HS-27A (cell line): ENCODE measurements at regions not wholly inside any gene's neighbourhood (a gene's known extent, or its start where the extent isn't known, plus 50 kb on each side); places are given as distances from the start of the nearest gene placed in this dataset.
"Not testable (repeated sequence)": the region's sequence is repeated elsewhere in the genome, so short reads cannot be mapped to it uniquely, and the experiment has no call there.

Experiments
- DNase-seq: peaks from one replicate; pipeline ENCODE4 v3.0.0-alpha.2; 2012; ENCODE audit warnings: low read depth, missing footprints

GRCh38 chr12:69131077-69131476, 108.3 kb upstream of the CPSF6 start:
- no peak for DNase-seq

GRCh38 chr12:69136931-69137613, 102.3 kb upstream of the CPSF6 start:
- no peak for DNase-seq

DNA sequence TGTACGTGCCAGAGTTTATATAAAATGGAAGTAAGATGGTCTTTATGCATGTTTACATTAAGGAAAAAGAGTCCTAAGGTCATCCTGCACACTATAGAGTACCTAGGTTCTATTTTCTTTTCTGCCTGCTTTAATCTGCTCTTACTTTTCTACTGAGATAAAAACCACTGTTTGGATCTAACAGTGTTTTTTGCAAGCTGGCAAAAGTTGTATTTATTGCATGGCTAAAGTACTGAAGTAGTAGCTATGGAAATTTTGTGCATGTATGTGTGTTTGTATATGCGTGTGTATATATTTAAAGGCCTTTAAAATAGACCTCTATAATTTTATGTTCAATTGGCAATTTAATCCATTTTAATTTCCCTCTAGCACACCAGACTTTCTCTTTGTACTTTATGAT, 98.3 kb upstream of the CPSF6 start:
- no peak for DNase-seq

GRCh38 chr12:69149270-69149669, 90.1 kb upstream of the CPSF6 start:
- DNase-seq = no peak

- no peak for DNase-seq
Measured at GRCh38 chr12:69150083-69150795, 89.1 kb upstream of the CPSF6 start.

GRCh38 chr12:69150796-69151127, 88.6 kb upstream of the CPSF6 start:
- no peak for DNase-seq

GRCh38 chr12:69151254-69151764, 88.1 kb upstream of the CPSF6 start:
- no peak for DNase-seq

DNA sequence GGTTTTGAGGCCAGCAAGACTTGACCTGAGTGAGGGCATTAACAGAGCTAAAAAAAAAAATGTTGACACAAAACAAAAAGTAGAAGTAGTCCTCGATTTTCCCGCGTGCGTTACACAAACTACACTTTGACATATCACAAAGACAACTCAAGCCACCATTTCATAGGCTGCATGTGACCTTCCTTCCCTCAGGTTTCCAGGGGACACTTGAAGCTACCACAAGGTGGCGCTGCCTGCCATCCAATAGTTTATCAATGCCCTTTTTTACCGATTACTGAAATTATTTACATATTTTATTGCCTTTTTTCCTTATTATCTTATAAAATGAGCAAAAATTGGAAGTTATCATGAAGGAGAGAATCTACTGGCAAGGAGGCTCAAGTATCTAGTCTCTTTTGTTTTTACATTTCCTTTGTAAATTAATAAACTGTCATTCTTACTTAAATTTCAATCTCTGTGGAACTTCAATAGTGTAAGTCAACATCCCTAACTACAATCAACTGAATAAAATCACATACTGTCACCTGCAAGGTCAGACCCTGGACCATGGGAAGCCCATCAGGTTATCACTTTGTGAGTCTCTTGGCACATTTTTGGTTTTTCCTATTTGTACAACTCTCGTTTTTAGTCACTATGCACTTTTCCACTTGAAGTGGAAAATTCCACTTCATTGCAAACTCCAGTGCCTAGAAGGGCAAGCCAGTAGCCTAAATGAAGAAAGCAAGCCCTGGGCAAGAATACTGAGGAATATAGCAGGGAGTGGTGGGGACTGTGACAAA, 84.6 kb upstream of the CPSF6 start:
- DNase-seq = peak; percentile 36

DNA sequence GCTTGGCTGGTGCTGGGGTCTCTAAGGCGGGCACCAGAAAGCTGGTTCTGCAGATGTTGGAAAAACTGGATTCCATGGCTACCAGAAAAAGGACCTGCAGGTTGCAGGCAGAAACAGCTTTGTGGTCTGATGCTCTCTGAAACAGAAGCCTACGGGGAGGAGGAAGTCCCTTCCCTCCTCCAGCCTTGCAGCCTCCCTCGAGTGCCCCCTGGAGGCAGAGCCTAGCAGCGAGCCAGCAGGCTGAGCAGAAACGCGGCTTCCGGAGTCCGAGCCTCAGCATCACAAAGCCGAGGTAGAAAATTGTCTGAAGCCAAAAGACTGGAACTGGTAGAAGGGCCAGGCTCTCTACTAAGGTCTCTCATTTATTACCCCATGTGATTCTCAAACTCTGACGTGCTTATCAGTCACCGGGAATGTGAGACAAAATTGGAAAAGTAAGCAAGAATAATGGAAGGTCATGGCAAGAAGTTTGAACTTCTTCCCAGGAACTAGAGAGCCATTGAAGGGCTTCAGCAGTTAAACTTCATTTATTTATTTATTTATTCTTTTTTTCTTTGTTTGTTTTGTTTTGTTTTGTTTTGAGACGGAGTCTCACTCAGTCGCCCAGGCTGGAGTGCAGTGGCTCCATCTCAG, 82.2 kb upstream of the CPSF6 start:
- peak; percentile 51 for DNase-seq

DNA sequence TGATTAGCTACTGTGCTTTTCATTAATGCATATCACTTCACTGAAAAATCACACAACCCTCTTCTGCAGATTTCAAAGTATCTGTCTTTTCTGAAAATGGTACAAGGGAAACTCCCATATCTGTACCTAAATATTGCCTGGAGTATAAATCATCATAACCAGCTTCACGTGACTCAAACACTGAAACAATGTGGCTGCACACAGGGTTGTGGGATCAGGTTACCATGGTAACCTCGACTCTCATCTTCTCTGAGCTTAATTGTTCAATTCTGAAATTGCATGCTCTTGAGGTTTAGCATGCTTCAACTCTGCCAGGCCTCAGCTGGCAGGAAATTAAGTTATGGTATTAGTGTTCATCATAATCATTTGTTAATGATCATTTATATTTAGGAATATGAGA, 77.5 kb upstream of the CPSF6 start:
- DNase-seq = no peak

- no peak for DNase-seq
Measured at GRCh38 chr12:69163681-69164362, 75.5 kb upstream of the CPSF6 start.

DNA sequence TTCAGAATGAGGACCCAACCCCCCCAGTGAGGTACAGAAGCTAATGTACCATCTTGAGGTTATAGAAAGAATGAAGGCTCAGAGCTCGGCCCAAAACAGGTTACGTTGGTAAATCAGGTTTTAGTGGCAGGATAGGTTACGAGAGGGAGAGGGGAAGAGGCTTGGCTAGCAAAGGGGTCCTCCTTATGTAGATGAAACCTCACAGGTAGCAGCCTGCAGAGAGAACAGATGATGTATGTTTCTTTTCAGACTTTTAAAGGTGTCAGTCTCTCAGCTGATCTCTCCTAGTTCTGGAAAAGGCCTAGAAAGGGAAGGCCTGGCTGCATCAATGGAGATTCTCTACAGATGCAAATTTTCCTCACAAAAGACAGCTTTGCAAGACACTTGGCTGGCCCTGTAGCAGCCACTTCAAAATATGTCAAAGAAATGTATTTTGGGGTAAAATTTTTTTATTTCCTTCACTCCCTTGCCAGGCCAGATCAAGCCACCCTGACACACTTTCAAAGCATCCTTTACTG, 71.7 kb upstream of the CPSF6 start:
- no peak for DNase-seq

GRCh38 chr12:69168363-69168762, 71.0 kb upstream of the CPSF6 start:
- no peak for DNase-seq

DNA sequence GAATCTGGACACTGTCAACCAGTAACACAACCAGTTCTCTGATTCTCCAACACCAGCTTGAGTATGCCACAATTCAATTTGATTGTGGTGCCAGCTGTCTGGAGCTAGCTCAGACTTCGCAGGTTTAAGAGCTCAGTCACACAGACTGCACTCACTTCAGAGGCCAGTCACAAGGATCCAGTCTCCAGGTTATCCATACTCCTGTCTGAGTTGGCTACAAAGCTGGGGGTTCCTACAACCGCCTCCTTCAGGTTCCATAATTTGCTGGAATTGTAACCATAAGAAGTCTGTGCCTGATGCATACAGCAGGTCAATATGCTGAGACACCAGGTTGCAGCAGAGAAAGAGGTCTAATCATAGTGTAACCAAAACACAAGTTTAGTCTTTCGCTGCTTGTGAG, 70.5 kb upstream of the CPSF6 start:
- DNase-seq = no peak

DNA sequence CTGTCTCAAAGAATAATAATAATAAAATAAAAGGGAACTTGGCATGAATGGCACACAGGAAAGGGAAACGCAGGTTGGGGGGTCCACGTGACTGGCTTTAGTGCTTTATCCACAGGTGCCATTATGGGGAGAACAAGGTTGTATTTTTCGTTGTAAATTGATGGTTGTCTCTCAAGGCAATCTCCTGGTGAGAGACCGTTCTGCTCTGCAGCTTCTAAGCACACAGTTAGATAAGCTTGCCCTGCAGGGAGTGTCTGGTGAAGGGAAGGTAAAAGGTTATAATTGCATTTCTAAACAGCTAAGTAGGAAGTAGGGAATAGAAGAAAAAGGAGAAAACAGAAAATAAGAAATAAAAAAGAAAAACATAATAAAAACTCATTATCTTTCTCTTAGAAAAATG, 69.1 kb upstream of the CPSF6 start:
- no peak for DNase-seq

DNA sequence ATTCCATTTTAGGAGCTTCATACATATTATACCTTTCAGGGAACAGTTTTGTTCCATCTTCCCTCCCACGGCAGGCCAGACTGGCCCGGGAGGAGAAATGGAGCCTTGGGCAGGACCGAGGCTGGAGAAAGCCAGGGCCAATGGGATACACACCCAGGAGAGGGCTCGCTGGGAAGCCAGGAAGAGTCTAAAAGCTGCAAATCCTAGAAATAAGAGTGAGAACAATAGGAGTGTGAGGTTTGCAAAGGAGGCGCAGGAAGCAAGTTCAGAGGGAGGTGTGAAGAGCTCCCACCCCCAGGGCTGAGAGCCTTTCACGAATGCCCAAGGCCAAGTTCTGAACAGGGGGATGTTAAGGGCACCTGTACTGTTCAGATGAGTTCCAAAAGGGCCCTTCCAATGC, 67.5 kb upstream of the CPSF6 start:
- DNase-seq = no peak

- no peak for DNase-seq
Measured at GRCh38 chr12:69172491-69172890, 66.9 kb upstream of the CPSF6 start.

DNA sequence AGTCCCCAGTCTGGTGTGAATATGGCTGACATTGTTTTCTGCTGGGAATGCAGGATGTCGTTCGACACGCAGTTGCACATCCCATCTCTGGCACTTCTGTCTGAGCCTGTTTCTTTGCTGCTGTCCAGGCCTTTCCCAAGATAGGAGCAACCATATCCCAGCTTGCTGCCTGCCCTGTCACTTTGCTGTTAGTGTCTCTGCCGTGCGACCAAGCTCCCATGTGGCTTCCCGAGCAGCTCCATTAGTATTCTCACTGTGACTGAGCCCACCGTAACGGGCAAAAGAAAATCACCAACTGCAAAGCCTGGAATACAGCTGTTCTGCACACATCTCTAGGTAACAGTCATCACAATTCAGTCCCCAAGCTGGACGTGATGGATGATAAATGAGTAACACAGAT, 66.0 kb upstream of the CPSF6 start:
- no peak for DNase-seq

- no peak for DNase-seq
Measured at GRCh38 chr12:69179786-69180185, 59.6 kb upstream of the CPSF6 start.

- not testable (repeated sequence) for DNase-seq
Measured at GRCh38 chr12:69187572-69187971, 51.8 kb upstream of the CPSF6 start.

- DNase-seq = no peak
Measured at GRCh38 chr12:69189378-69189978, 49.9 kb upstream of the CPSF6 start.
